ENCODE measurements at regions not wholly inside any gene's neighbourhood (a gene's known extent, or its start where the extent isn't known, plus 50 kb on each side); places are given as distances from the start of the nearest gene placed in this dataset.

GRCh38 chr1:14149431-14149830, 449.1 kb upstream of the KAZN start:
- TF ChIP-seq, protein P1, sequence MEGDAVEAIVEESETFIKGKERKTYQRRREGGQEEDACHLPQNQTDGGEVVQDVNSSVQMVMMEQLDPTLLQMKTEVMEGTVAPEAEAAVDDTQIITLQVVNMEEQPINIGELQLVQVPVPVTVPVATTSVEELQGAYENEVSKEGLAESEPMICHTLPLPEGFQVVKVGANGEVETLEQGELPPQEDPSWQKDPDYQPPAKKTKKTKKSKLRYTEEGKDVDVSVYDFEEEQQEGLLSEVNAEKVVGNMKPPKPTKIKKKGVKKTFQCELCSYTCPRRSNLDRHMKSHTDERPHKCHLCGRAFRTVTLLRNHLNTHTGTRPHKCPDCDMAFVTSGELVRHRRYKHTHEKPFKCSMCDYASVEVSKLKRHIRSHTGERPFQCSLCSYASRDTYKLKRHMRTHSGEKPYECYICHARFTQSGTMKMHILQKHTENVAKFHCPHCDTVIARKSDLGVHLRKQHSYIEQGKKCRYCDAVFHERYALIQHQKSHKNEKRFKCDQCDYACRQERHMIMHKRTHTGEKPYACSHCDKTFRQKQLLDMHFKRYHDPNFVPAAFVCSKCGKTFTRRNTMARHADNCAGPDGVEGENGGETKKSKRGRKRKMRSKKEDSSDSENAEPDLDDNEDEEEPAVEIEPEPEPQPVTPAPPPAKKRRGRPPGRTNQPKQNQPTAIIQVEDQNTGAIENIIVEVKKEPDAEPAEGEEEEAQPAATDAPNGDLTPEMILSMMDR (IDR thresholded peaks at IDR 0.05; ENCODE audit: poor library complexity), result no peak
- TF ChIP-seq EZH2 (IDR thresholded peaks at IDR 0.05; ENCODE audit: borderline replicate concordance), result no peak
- TF ChIP-seq EZH2phosphoT487 (IDR thresholded peaks at IDR 0.05; ENCODE audit: low read depth, severe bottlenecking, unreplicated experiment), result no peak

Measured in hepatocyte (in vitro differentiated cells).